Naive thymus-derived CD4-positive, alpha-beta T cell (primary cell): ENCODE measurements at regions not wholly inside any gene's neighbourhood (a gene's known extent, or its start where the extent isn't known, plus 50 kb on each side); places are given as distances from the start of the nearest gene placed in this dataset.

ENCODE experiments used
- ATAC-seq: fragments of 150-1000 bp; cut with Tn5 transposase; 2 replicates; pipeline ENCODE4 v1.10.0; 2021; ENCODE audit warnings: mild to moderate bottlenecking, moderate library complexity
- CTCF ChIA-PET: fragments of 350-600 bp; sonication (Branson Sonifier 250); formaldehyde crosslinking; loops from one replicate; lab custom pipeline; 2021; ENCODE audit warnings: antibody characterized with exemption; lab: Charles Lee
- POLR2A ChIA-PET: fragments of 350-600 bp; sonication (Branson Sonifier 250); formaldehyde crosslinking; loops from one replicate; lab custom pipeline; 2021; ENCODE audit warnings: antibody characterized with exemption, inconsistent platforms; lab: Charles Lee
- DNase-seq, 9 donors: peaks; one replicate each; pipeline versions ENCODE4 v3.0.0 to v3.0.0-alpha.2; 2020 to 2022; ENCODE audit warnings: mixed read lengths in 1 of 9
- H3K27ac ChIP-seq: one replicate; pipeline ENCODE4 v1.7.0; 2013; ENCODE audit warnings: mild to moderate bottlenecking, low read depth, low read length, moderate library complexity
- H3K27me3 ChIP-seq, 2 donors: one replicate each; pipeline ENCODE4 v1.7.0; 2013; ENCODE audit warnings: low read length in 2 of 2, mild to moderate bottlenecking in 2 of 2, moderate library complexity in 2 of 2; ENCODE audit not compliant: control insufficient read depth in 2 of 2, insufficient read depth in 2 of 2
- H3K36me3 ChIP-seq, 3 experiments: 1 replicate in 2 of 3; 2 replicates in 1 of 3; pipeline ENCODE4 v1.7.0; 2013; ENCODE audit warnings: low read length in 3 of 3, mild to moderate bottlenecking in 3 of 3, moderate library complexity in 1 of 3; ENCODE audit not compliant: insufficient read depth in 3 of 3, control insufficient read depth in 2 of 3
- H3K4me1 ChIP-seq, 2 donors: one replicate each; pipeline ENCODE4 v1.7.0; 2013; ENCODE audit warnings: low read length in 2 of 2, mild to moderate bottlenecking in 2 of 2, moderate library complexity in 1 of 2; ENCODE audit not compliant: control insufficient read depth in 2 of 2, insufficient read depth in 2 of 2
- H3K4me3 ChIP-seq: 2 replicates; pipeline ENCODE4 v1.7.0; 2013; ENCODE audit warnings: mild to moderate bottlenecking, low read length
- H3K9me3 ChIP-seq, 3 experiments: 1 replicate in 2 of 3; 2 replicates in 1 of 3; pipeline ENCODE4 v1.7.0; 2013; ENCODE audit warnings: low read length in 3 of 3; ENCODE audit not compliant: control insufficient read depth in 2 of 3
- H3K27ac Mint-ChIP-seq, 9 donors: one replicate each; pipeline ENCODE4 v1.8.0; 2020 to 2022; ENCODE audit warnings: mixed read lengths in 9 of 9, mild to moderate bottlenecking in 8 of 9, moderate library complexity in 5 of 9, inconsistent platforms in 2 of 9
- H3K27me3 Mint-ChIP-seq, 5 donors: one replicate each; pipeline ENCODE4 v1.8.0; 2021 to 2022; ENCODE audit warnings: mixed read lengths in 5 of 5, mild to moderate bottlenecking in 1 of 5
- H3K36me3 Mint-ChIP-seq, 5 donors: one replicate each; pipeline ENCODE4 v1.8.0; 2020 to 2022; ENCODE audit warnings: mixed read lengths in 5 of 5, mild to moderate bottlenecking in 3 of 5, inconsistent platforms in 1 of 5
- H3K4me1 Mint-ChIP-seq, 7 donors: one replicate each; pipeline ENCODE4 v1.8.0; 2020 to 2022; ENCODE audit warnings: mixed read lengths in 7 of 7, mild to moderate bottlenecking in 3 of 7, inconsistent platforms in 1 of 7
- H3K4me3 Mint-ChIP-seq, 10 donors: one replicate each; pipeline ENCODE4 v1.8.0; 2020 to 2022; ENCODE audit warnings: mild to moderate bottlenecking in 10 of 10, mixed read lengths in 10 of 10, moderate library complexity in 6 of 10, inconsistent platforms in 2 of 10
- H3K9me3 Mint-ChIP-seq, 11 donors: one replicate each; pipeline ENCODE4 v1.8.0; 2020 to 2022; ENCODE audit warnings: mixed read lengths in 11 of 11, mild to moderate bottlenecking in 4 of 11, inconsistent platforms in 1 of 11, moderate library complexity in 1 of 11
- intact Hi-C, 2 donors: fragments of 100-400 bp; cut with micrococcal nuclease; formaldehyde crosslinking; loops; one replicate each; pipeline ENCODE4 v1.15.1; 2023

- POLR2A ChIA-PET: no interaction called here
- Histone ChIP-seq H3K4me3 (no peak overlapping the region), H3K4me1 (no peaks in the 10 kb centered on the region), H3K27me3 (no peaks in the 10 kb centered on the region), H3K9me3 (no peaks in the 10 kb centered on the region), H3K36me3 (no peaks in the 10 kb centered on the region), H3K27ac (no peak overlapping the region)
- CTCF ChIA-PET: no interaction called here
- intact Hi-C loops: no loop called here
- Mint-ChIP-seq H3K9me3 (peaks cover 0 to 6% (median 0%) of the 10 kb centered on the region in 11 donors), H3K4me1 (peaks cover 0 to 4% (median 0%) of the 10 kb centered on the region in 7 donors), H3K27me3 (peaks cover 0 to 13% (median 6%) of the 10 kb centered on the region in 5 donors), H3K27ac (no peak overlapping the region), H3K36me3 (peaks cover 0 to 2% (median 0%) of the 10 kb centered on the region in 5 donors), H3K4me3 (no peak overlapping the region)
- ATAC-seq (no peak), DNase-seq (no peak)
Measured at GRCh38 chr7:92987095-92987494, 130.7 kb downstream of the SAMD9 start.

GRCh38 chr7:92982928-92983327, 134.9 kb downstream of the SAMD9 start:
- Mint-ChIP-seq H3K27ac (no peak overlapping the region), H3K4me1 (no peaks in the 10 kb centered on the region), H3K9me3 (peaks cover 7 to 29% (median 14%) of the 10 kb centered on the region in 11 donors), H3K27me3 (peaks cover 4 to 13% (median 6%) of the 10 kb centered on the region in 5 donors), H3K4me3 (no peak overlapping the region), H3K36me3 (peaks cover 0 to 5% (median 0%) of the 10 kb centered on the region in 5 donors)
- DNase-seq: no peak
- no peaks in the 10 kb centered on the region for H3K4me1 ChIP-seq
- POLR2A ChIA-PET: no interaction called here
- no peaks in the 10 kb centered on the region for H3K36me3 ChIP-seq
- no peak overlapping the region for H3K27ac ChIP-seq
- no peaks in the 10 kb centered on the region for H3K9me3 ChIP-seq
- no peak for ATAC-seq
- no peak overlapping the region for H3K4me3 ChIP-seq
- intact Hi-C loops: no loop called here
- CTCF ChIA-PET: interaction anchor here (0.6 kb wide), 1 partner anchor 291 kb away, joined by 4 read pairs; no protein-coding TSS in a partner anchor
- no peaks in the 10 kb centered on the region for H3K27me3 ChIP-seq

GRCh38 chr7:92976931-92977330, 140.6 kb upstream of the CDK6 start:
- CTCF ChIA-PET: no interaction called here
- intact Hi-C loops: no loop called here
- peaks cover 14 to 50% (median 30%) of the 10 kb centered on the region in 11 donors for H3K9me3 Mint-ChIP-seq

GRCh38 chr7:92973974-92974373, 137.6 kb upstream of the CDK6 start:
- Mint-ChIP-seq H3K9me3 (peaks cover 11 to 30% (median 22%) of the 10 kb centered on the region in 11 donors), H3K4me3 (no peak overlapping the region), H3K27ac (no peak overlapping the region), H3K27me3 (peaks cover 0 to 14% (median 7%) of the 10 kb centered on the region in 5 donors), H3K36me3 (peaks cover 0 to 20% (median 3%) of the 10 kb centered on the region in 5 donors), H3K4me1 (peaks cover 0 to 12% (median 0%) of the 10 kb centered on the region in 7 donors)
- no peaks in the 10 kb centered on the region for H3K4me1 ChIP-seq
- H3K36me3 ChIP-seq: no peaks in the 10 kb centered on the region
- DNase-seq (no peak), ATAC-seq (no peak)
- H3K27me3 ChIP-seq: no peaks in the 10 kb centered on the region
- H3K4me3 ChIP-seq: no peak overlapping the region
- H3K27ac ChIP-seq: no peak overlapping the region
- ChIA-PET CTCF (no interaction called here), POLR2A (no interaction called here)
- peaks cover 0 to 6% (median 0%) of the 10 kb centered on the region in 3 experiments for H3K9me3 ChIP-seq
- intact Hi-C loops: no loop called here

More at GRCh38 chr7:92976931-92977330, 140.6 kb upstream of the CDK6 start:
- Mint-ChIP-seq H3K27ac (no peak overlapping the region), H3K4me1 (peaks cover 0 to 12% (median 0%) of the 10 kb centered on the region in 7 donors), H3K36me3 (peaks cover 0 to 20% (median 3%) of the 10 kb centered on the region in 5 donors), H3K4me3 (no peak overlapping the region), H3K27me3 (peaks cover 0 to 9% (median 7%) of the 10 kb centered on the region in 5 donors)
- ATAC-seq (no peak), DNase-seq (no peak)
- Histone ChIP-seq H3K4me1 (no peaks in the 10 kb centered on the region), H3K9me3 (peaks cover 0 to 6% (median 0%) of the 10 kb centered on the region in 3 experiments), H3K27ac (no peak overlapping the region), H3K27me3 (no peaks in the 10 kb centered on the region), H3K4me3 (no peak overlapping the region), H3K36me3 (no peaks in the 10 kb centered on the region)
- POLR2A ChIA-PET: no interaction called here

- DNase-seq (no peak), ATAC-seq (no peak)
- intact Hi-C loops: no loop called here
- Histone ChIP-seq H3K36me3 (no peaks in the 10 kb centered on the region), H3K4me1 (no peaks in the 10 kb centered on the region), H3K27ac (no peak overlapping the region), H3K4me3 (no peak overlapping the region), H3K9me3 (peaks cover 0 to 6% (median 0%) of the 10 kb centered on the region in 3 experiments), H3K27me3 (no peaks in the 10 kb centered on the region)
- ChIA-PET CTCF (no interaction called here), POLR2A (no interaction called here)
- peaks cover 0 to 14% (median 7%) of the 10 kb centered on the region in 5 donors for H3K27me3 Mint-ChIP-seq
- H3K4me3 Mint-ChIP-seq: no peak overlapping the region
- H3K9me3 Mint-ChIP-seq: peaks cover 8 to 23% (median 19%) of the 10 kb centered on the region in 11 donors
- peaks cover 0 to 12% (median 0%) of the 10 kb centered on the region in 7 donors for H3K4me1 Mint-ChIP-seq
- H3K36me3 Mint-ChIP-seq: peaks cover 0 to 16% (median 3%) of the 10 kb centered on the region in 5 donors
- no peak overlapping the region for H3K27ac Mint-ChIP-seq
Measured at GRCh38 chr7:92973293-92973731, 136.9 kb upstream of the CDK6 start.

- peaks cover 0 to 6% (median 0%) of the 10 kb centered on the region in 3 experiments for H3K9me3 ChIP-seq
- Mint-ChIP-seq H3K9me3 (peaks cover 7 to 16% (median 12%) of the 10 kb centered on the region in 11 donors), H3K4me1 (peaks cover 0 to 12% (median 0%) of the 10 kb centered on the region in 7 donors), H3K27ac (no peak overlapping the region), H3K36me3 (peaks cover 0 to 11% (median 3%) of the 10 kb centered on the region in 5 donors), H3K4me3 (no peak overlapping the region), H3K27me3 (peaks cover 0 to 14% (median 7%) of the 10 kb centered on the region in 5 donors)
- POLR2A ChIA-PET: no interaction called here
- CTCF ChIA-PET: no interaction called here
- no peak overlapping the region for H3K27ac ChIP-seq
- H3K36me3 ChIP-seq: no peaks in the 10 kb centered on the region
- no peaks in the 10 kb centered on the region for H3K27me3 ChIP-seq
- H3K4me1 ChIP-seq: no peaks in the 10 kb centered on the region
- no peak overlapping the region for H3K4me3 ChIP-seq
- intact Hi-C loops: no loop called here
- ATAC-seq (no peak), DNase-seq (no peak)
Measured at GRCh38 chr7:92972441-92972840, 136.1 kb upstream of the CDK6 start.

GRCh38 chr7:92969061-92969460, 132.7 kb upstream of the CDK6 start:
- ChIA-PET CTCF (no interaction called here), POLR2A (no interaction called here)
- Histone ChIP-seq H3K36me3 (no peaks in the 10 kb centered on the region), H3K4me3 (no peak overlapping the region), H3K27me3 (no peaks in the 10 kb centered on the region), H3K4me1 (no peaks in the 10 kb centered on the region), H3K27ac (no peak overlapping the region), H3K9me3 (no peaks in the 10 kb centered on the region)
- ATAC-seq (no peak), DNase-seq (no peak)
- no peaks in the 10 kb centered on the region for H3K4me1 Mint-ChIP-seq
- peaks cover 0 to 2% (median 0%) of the 10 kb centered on the region in 11 donors for H3K9me3 Mint-ChIP-seq
- H3K4me3 Mint-ChIP-seq: no peak overlapping the region
- H3K36me3 Mint-ChIP-seq: no peaks in the 10 kb centered on the region
- intact Hi-C loops: no loop called here
- no peak overlapping the region for H3K27ac Mint-ChIP-seq
- peaks cover 0 to 8% (median 3%) of the 10 kb centered on the region in 5 donors for H3K27me3 Mint-ChIP-seq
